ENCODE measurements at regions not wholly inside any gene's neighbourhood (a gene's known extent, or its start where the extent isn't known, plus 50 kb on each side); places are given as distances from the start of the nearest gene placed in this dataset.
A peak's percentile ranks its signal among the peaks of the same experiment; 100 is the strongest.

GRCh38 chr2:194452504-194452903 lies 1204.5 kb upstream of the SLC39A10 start:
- FAIRE-seq (no peak), ATAC-seq (no peak), DNase-seq (ENCODE audit: low spot score) (no peak)
- Histone ChIP-seq H3K36me3 (replicated peaks in 1 of 2; ENCODE audit: control insufficient read depth in 1 of 2, insufficient read depth in 2 of 2, low read length in 2 of 2) (no peaks in the 10 kb centered on the region), H2AFZ (ENCODE audit: low read length) (no peak overlapping the region), H3K4me1 (ENCODE audit: insufficient read depth, low read length) (no peaks in the 10 kb centered on the region), H3K27ac (ENCODE audit: extremely low read length, insufficient read depth, low read length) (no peak overlapping the region), H3K9ac (ENCODE audit: insufficient read depth, low read depth, low read length) (no peak overlapping the region), H3K27me3 (ENCODE audit: control insufficient read depth in 1 of 2, insufficient read depth in 2 of 2, low read length in 2 of 2) (no peaks in the 10 kb centered on the region), H4K20me1 (ENCODE audit: insufficient read depth, low read length) (no peaks in the 10 kb centered on the region), H3K4me2 (ENCODE audit: low read depth, low read length) (no peak overlapping the region), H3K4me3 (replicated peaks in 1 of 3; ENCODE audit: insufficient read depth in 1 of 3, low read depth in 2 of 3, low read length in 3 of 3) (no peak overlapping the region), H3K9me3 (ENCODE audit: low read length) (no peaks in the 10 kb centered on the region), H3K79me2 (ENCODE audit: insufficient read depth, low read length) (no peaks in the 10 kb centered on the region)
- intact Hi-C loops (cut with micrococcal nuclease; ENCODE audit: unreplicated experiment) = no loop called here
- no TSS peak for BruUV-seq (replicated peaks)
- ChIA-PET CTCF (ENCODE audit: low intra/inter-chr PET ratio, low total read pairs) (no interaction called here), POLR2A (no interaction called here)
- in situ Hi-C loops (cut with HindIII; ENCODE audit: extremely low pct_ligation_motif_present, low pct_unique_long_range_greater_than_20kb) = no loop called here
- no peak for TF ChIP-seq ZBTB4 (CRISPR knock-in tag; IDR thresholded peaks at IDR 0.05; ENCODE audit: borderline replicate concordance)
- TF ChIP-seq MNT (IDR thresholded peaks at IDR 0.05) = peak; percentile 67
- no peak for TF ChIP-seq NR2F6 (IDR thresholded peaks at IDR 0.05)
- no peak for TF ChIP-seq NR2F6 (CRISPR knock-in tag; IDR thresholded peaks at IDR 0.05)
- no peak for TF ChIP-seq FOXM1 (CRISPR knock-in tag; IDR thresholded peaks at IDR 0.05)
- TF ChIP-seq CC2D1A (CRISPR knock-in tag; IDR thresholded peaks at IDR 0.05) = no peak
- TF ChIP-seq SMARCE1 (IDR thresholded peaks at IDR 0.05; ENCODE audit: borderline replicate concordance) = no peak
- no peak for TF ChIP-seq MED8 (CRISPR knock-in tag; IDR thresholded peaks at IDR 0.05; ENCODE audit: insufficient replicate concordance)
- no peak for TF ChIP-seq NFAT5 (CRISPR knock-in tag; IDR thresholded peaks at IDR 0.05)
- under 1% methylated on average over 5 of the region's 5 CpGs for WGBS (ENCODE audit: low lambda C conversion rate)
